Fibroblast of pulmonary artery (primary cell): ENCODE measurements at regions not wholly inside any gene's neighbourhood (a gene's known extent, or its start where the extent isn't known, plus 50 kb on each side); places are given as distances from the start of the nearest gene placed in this dataset.

ENCODE experiments used
- DNase-seq: peaks from one replicate; pipeline ENCODE4 v3.0.0-alpha.2; 2010; ENCODE audit warnings: low read depth
- H3K4me3 ChIP-seq: replicated peaks from 2 replicates; pipeline ENCODE4 v1.5.1; 2011; ENCODE audit warnings: low read depth, mild to moderate bottlenecking, control low read depth, low read length, moderate library complexity
- TF ChIP-seq, protein P1 (sequence below): IDR thresholded peaks from 2 replicates; pipeline ENCODE4 v1.5.1; 2011; ENCODE audit warnings: mild to moderate bottlenecking, control low read depth, low read length, inconsistent platforms; ENCODE audit errors: missing control alignments

- H3K4me3 ChIP-seq, result no peak overlapping the region
- DNase-seq, result peak; percentile 62
- TF ChIP-seq, protein P1, sequence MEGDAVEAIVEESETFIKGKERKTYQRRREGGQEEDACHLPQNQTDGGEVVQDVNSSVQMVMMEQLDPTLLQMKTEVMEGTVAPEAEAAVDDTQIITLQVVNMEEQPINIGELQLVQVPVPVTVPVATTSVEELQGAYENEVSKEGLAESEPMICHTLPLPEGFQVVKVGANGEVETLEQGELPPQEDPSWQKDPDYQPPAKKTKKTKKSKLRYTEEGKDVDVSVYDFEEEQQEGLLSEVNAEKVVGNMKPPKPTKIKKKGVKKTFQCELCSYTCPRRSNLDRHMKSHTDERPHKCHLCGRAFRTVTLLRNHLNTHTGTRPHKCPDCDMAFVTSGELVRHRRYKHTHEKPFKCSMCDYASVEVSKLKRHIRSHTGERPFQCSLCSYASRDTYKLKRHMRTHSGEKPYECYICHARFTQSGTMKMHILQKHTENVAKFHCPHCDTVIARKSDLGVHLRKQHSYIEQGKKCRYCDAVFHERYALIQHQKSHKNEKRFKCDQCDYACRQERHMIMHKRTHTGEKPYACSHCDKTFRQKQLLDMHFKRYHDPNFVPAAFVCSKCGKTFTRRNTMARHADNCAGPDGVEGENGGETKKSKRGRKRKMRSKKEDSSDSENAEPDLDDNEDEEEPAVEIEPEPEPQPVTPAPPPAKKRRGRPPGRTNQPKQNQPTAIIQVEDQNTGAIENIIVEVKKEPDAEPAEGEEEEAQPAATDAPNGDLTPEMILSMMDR, result no peak
Measured at GRCh38 chr11:28820296-28820989, 712.3 kb downstream of the METTL15 start.

DNA sequence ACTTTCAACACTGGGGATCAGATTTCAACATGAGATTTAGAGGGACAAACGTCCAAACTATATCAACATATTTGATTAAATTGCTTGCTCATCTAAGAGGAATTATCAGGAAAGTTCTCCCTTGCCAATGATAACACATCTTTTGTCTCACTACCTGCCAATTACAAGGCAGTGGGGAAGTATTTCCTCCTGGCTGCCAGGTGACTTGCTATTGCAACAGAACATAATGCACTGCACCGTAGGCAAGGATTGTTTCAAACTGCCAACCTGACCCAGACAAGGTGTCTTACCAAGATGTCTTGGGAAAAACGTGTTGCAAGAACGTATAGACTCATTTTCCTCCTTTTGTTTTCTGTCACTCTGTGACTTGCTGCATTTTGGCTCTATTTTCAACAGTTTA is 711.6 kb downstream of the METTL15 start:
- H3K4me3 ChIP-seq, result no peak overlapping the region
- peak; percentile 36 for DNase-seq
- TF ChIP-seq, protein P1, result no peak

- TF ChIP-seq, protein P1, result no peak
- no peak overlapping the region for H3K4me3 ChIP-seq
- DNase-seq, result no peak
Measured at GRCh38 chr11:28815110-28815509, 706.9 kb downstream of the METTL15 start.

- no peak for DNase-seq
- TF ChIP-seq, protein P1, result no peak
- H3K4me3 ChIP-seq, result no peak overlapping the region
Measured at GRCh38 chr11:28808771-28809170, 700.6 kb downstream of the METTL15 start.

GRCh38 chr11:28799316-28799715 is 691.1 kb downstream of the METTL15 start:
- H3K4me3 ChIP-seq, result no peak overlapping the region
- TF ChIP-seq, protein P1, result no peak
- no peak for DNase-seq

DNA sequence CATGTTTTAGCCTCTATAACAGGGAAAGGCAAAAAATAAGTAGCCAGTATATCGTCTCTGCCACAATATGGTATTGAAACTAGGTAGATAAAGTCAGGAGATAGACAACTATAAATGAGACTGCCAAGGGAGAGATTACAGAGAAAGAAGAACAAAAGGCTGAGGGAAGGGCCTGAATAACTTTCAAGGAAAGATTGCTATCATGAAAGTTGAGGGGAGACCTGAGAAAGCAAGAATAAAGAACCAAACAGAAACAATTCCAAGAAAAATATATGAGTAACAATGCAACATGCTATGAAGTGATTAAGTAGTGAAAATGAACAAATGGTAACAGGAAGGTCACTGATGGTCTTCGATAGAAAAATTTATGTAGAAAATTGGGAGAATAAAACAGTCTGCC is 690.1 kb downstream of the METTL15 start:
- no peak overlapping the region for H3K4me3 ChIP-seq
- DNase-seq, result no peak
- TF ChIP-seq, protein P1, result no peak

GRCh38 chr11:28797536-28797935 is 689.3 kb downstream of the METTL15 start:
- no peak for DNase-seq
- no peak overlapping the region for H3K4me3 ChIP-seq
- TF ChIP-seq, protein P1, result no peak
